MM.1S (cell line): ENCODE measurements at regions not wholly inside any gene's neighbourhood (a gene's known extent, or its start where the extent isn't known, plus 50 kb on each side); places are given as distances from the start of the nearest gene placed in this dataset.

Source experiments
- DNase-seq: peaks from one replicate; pipeline ENCODE4 v3.0.0-alpha.2; 2015
- H2AFZ ChIP-seq: fragments of 300-600 bp; sonication (generic); 2 replicates; pipeline ENCODE4 v1.6.0; 2016; ENCODE audit warnings: antibody characterized with exemption, low read length
- H3F3A ChIP-seq: fragments of 300-600 bp; sonication (generic); 2 replicates; pipeline ENCODE4 v1.6.1; 2016; ENCODE audit warnings: mild to moderate bottlenecking, antibody characterized with exemption, low read length, moderate library complexity, mixed read lengths; ENCODE audit not compliant: insufficient read depth
- H3K27ac ChIP-seq: fragments of 300-600 bp; sonication (generic); 2 replicates; pipeline ENCODE4 v1.5.1; 2016; ENCODE audit warnings: mild to moderate bottlenecking, low read length
- H3K27me3 ChIP-seq: fragments of 300-600 bp; sonication (generic); replicated peaks from 2 replicates; pipeline ENCODE4 v1.6.0; 2016; ENCODE audit warnings: low read length; ENCODE audit not compliant: insufficient read depth
- H3K36me3 ChIP-seq: fragments of 300-600 bp; sonication (generic); replicated peaks from 2 replicates; pipeline ENCODE4 v1.6.1; 2016; ENCODE audit warnings: mild to moderate bottlenecking, low read length, mixed read lengths; ENCODE audit not compliant: insufficient read depth
- H3K4me1 ChIP-seq: fragments of 300-600 bp; sonication (generic); 2 replicates; pipeline ENCODE4 v1.6.1; 2016; ENCODE audit warnings: low read length, mixed read lengths
- H3K4me2 ChIP-seq: fragments of 300-600 bp; sonication (generic); 2 replicates; pipeline ENCODE4 v1.6.0; 2016; ENCODE audit warnings: low read depth, low read length
- H3K4me3 ChIP-seq: fragments of 300-600 bp; sonication (generic); 2 replicates; pipeline ENCODE4 v1.5.1; 2016; ENCODE audit warnings: low read length, mixed read lengths
- H3K79me2 ChIP-seq: fragments of 300-600 bp; sonication (generic); 2 replicates; pipeline ENCODE4 v1.6.1; 2016; ENCODE audit warnings: mixed run types, low read length, mixed read lengths
- H3K9ac ChIP-seq: fragments of 300-600 bp; sonication (generic); 2 replicates; pipeline ENCODE4 v1.6.1; 2016; ENCODE audit warnings: low read length, mixed read lengths
- H3K9me2 ChIP-seq: fragments of 300-600 bp; sonication (generic); replicated peaks from 2 replicates; pipeline ENCODE4 v1.6.1; 2016; ENCODE audit warnings: mild to moderate bottlenecking, low read length, mixed read lengths; ENCODE audit not compliant: insufficient read depth
- H3K9me3 ChIP-seq: fragments of 300-600 bp; sonication (generic); replicated peaks from 2 replicates; pipeline ENCODE4 v1.6.1; 2016; ENCODE audit warnings: mild to moderate bottlenecking, low read length, mixed read lengths; ENCODE audit not compliant: insufficient read depth
- H4K20me1 ChIP-seq: fragments of 300-600 bp; sonication (generic); 2 replicates; pipeline ENCODE4 v1.6.1; 2016; ENCODE audit warnings: mild to moderate bottlenecking, low read length, moderate library complexity, mixed read lengths; ENCODE audit not compliant: insufficient read depth
- EZH2 ChIP-seq: fragments of 300-600 bp; sonication (generic); optimal IDR thresholded peaks from 2 replicates; pipeline ENCODE3; 2017; ENCODE audit warnings: low read depth, mild to moderate bottlenecking, antibody characterized with exemption, low read length, mixed read lengths
- EZH2phosphoT487 ChIP-seq: fragments of 300-600 bp; sonication (generic); IDR thresholded peaks from 2 replicates; pipeline ENCODE4 v1.6.1; 2018; ENCODE audit warnings: antibody characterized with exemption, low read length
- TF ChIP-seq, protein P1 (sequence below): fragments of 300-600 bp; sonication (generic); IDR thresholded peaks from 2 replicates; pipeline ENCODE4 v1.5.1; 2016; ENCODE audit warnings: antibody characterized with exemption, low read length, mixed read lengths

DNA sequence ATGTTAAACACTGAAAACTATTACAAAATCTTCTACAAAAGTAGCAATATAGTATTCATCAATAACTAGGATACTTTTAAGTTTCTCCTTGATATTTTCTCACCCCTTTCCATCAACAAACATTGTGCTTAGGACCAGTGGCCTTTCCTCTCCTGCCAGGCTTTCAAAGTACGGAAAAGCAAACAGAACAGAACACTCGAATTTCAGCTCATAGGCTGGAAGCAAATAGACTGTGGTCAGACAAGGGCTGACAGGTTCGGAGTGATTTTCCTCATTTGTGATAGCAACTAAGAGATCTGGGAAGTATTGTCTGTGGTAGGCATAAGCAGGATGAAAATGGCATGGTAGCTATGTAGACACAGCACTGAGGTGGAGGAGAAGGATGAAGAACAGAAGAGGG lies 68.6 kb upstream of the SORBS2 start:
- no peaks in the 10 kb centered on the region for H3K36me3 ChIP-seq
- H3K27me3 ChIP-seq: no peaks in the 10 kb centered on the region
- H3K79me2 ChIP-seq: no peaks in the 10 kb centered on the region
- H3F3A ChIP-seq: no peaks in the 10 kb centered on the region; the same call in 1 of the 2 replicates
- no peaks in the 10 kb centered on the region for H3K4me1 ChIP-seq
- H4K20me1 ChIP-seq: no peaks in the 10 kb centered on the region
- TF ChIP-seq EZH2: no peak
- TF ChIP-seq EZH2phosphoT487: no peak
- TF ChIP-seq, protein P1, sequence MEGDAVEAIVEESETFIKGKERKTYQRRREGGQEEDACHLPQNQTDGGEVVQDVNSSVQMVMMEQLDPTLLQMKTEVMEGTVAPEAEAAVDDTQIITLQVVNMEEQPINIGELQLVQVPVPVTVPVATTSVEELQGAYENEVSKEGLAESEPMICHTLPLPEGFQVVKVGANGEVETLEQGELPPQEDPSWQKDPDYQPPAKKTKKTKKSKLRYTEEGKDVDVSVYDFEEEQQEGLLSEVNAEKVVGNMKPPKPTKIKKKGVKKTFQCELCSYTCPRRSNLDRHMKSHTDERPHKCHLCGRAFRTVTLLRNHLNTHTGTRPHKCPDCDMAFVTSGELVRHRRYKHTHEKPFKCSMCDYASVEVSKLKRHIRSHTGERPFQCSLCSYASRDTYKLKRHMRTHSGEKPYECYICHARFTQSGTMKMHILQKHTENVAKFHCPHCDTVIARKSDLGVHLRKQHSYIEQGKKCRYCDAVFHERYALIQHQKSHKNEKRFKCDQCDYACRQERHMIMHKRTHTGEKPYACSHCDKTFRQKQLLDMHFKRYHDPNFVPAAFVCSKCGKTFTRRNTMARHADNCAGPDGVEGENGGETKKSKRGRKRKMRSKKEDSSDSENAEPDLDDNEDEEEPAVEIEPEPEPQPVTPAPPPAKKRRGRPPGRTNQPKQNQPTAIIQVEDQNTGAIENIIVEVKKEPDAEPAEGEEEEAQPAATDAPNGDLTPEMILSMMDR: no peak
- H3K9me2 ChIP-seq: no peaks in the 10 kb centered on the region
- H2AFZ ChIP-seq: no peak overlapping the region
- H3K27ac ChIP-seq: peak overlapping the region; percentile 64; the same call in 1 of the 2 replicates
- no peak overlapping the region for H3K4me3 ChIP-seq
- no peak overlapping the region for H3K9ac ChIP-seq
- H3K4me2 ChIP-seq: 0 out of 2 replicates have a peak overlapping the region, but pooled peaks have one; percentile 35
- no peaks in the 10 kb centered on the region for H3K9me3 ChIP-seq
- no peak for DNase-seq

DNA sequence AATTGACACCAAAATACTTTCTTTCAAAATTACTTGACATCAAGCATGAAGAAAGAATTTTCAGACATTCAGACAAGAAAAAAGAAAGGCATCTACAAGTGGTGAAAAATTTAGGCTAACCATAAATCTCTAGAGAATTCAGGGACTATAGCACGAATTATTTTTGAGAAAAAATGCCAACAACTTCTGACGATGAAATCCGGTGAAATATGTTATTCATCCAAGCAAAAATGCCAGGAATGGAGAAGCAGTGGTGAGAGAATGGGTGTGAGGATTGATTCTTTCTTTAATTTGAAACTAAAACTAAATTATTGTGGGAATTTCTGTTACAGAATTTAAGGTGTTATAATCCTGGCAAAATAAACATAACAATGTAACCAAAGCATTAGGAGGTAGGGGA lies 69.4 kb upstream of the SORBS2 start:
- Histone ChIP-seq H3K4me2 (no peak overlapping the region), H3K4me3 (no peak overlapping the region), H3K27ac (no peak overlapping the region)

DNA sequence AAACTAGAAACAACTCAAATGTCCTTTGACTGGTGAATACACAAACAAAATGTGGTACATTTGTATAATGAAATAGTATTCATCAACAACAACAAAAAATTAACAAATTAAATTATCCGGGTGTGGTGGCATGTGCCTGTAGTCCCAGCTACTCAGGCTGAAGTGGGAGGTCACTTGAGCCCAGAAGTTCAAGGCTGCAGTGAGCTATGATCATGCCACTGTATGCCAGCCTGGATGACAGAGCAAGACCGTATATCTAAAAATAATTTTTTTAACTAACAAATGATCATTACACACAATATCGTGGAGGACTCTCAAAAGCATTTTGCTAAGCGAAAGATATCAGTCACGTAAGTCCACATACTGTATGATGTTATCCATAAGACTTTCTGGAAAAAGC lies 71.6 kb upstream of the SORBS2 start:
- H2AFZ ChIP-seq: no peak overlapping the region
- no peaks in the 10 kb centered on the region for H3K9me2 ChIP-seq
- H3K4me1 ChIP-seq: no peaks in the 10 kb centered on the region
- no peak overlapping the region for H3K4me2 ChIP-seq
- no peaks in the 10 kb centered on the region for H3K36me3 ChIP-seq
- DNase-seq: no peak
- TF ChIP-seq, protein P1: no peak
- TF ChIP-seq EZH2: no peak
- no peak for TF ChIP-seq EZH2phosphoT487
- no peak overlapping the region for H3K4me3 ChIP-seq
- H3K9me3 ChIP-seq: no peaks in the 10 kb centered on the region
- no peaks in the 10 kb centered on the region for H4K20me1 ChIP-seq
- H3K9ac ChIP-seq: no peak overlapping the region
- H3K27ac ChIP-seq: no peak overlapping the region
- H3F3A ChIP-seq: no peaks in the 10 kb centered on the region; the same call in 1 of the 2 replicates
- no peaks in the 10 kb centered on the region for H3K79me2 ChIP-seq
- no peaks in the 10 kb centered on the region for H3K27me3 ChIP-seq

More for the DNA sequence above, 69.4 kb upstream of the SORBS2 start:
- no peaks in the 10 kb centered on the region for H3K9me2 ChIP-seq
- no peaks in the 10 kb centered on the region for H3K79me2 ChIP-seq
- H3K27me3 ChIP-seq: no peaks in the 10 kb centered on the region
- no peak overlapping the region for H3K9ac ChIP-seq
- H3K36me3 ChIP-seq: no peaks in the 10 kb centered on the region
- H2AFZ ChIP-seq: no peak overlapping the region
- H3F3A ChIP-seq: no peaks in the 10 kb centered on the region; the same call in 1 of the 2 replicates
- TF ChIP-seq, protein P1: no peak
- TF ChIP-seq EZH2phosphoT487 (no peak), EZH2 (no peak)
- H4K20me1 ChIP-seq: no peaks in the 10 kb centered on the region
- H3K9me3 ChIP-seq: no peaks in the 10 kb centered on the region
- H3K4me1 ChIP-seq: no peaks in the 10 kb centered on the region
- DNase-seq: no peak
